HFF-Myc (cell line): ENCODE measurements at regions not wholly inside any gene's neighbourhood (a gene's known extent, or its start where the extent isn't known, plus 50 kb on each side); places are given as distances from the start of the nearest gene placed in this dataset.
"Not testable (repeated sequence)": the region's sequence is repeated elsewhere in the genome, so short reads cannot be mapped to it uniquely, and the experiment has no call there.

Source experiments
- DNase-seq: peaks from one replicate; pipeline ENCODE4 v3.0.0-alpha.2; 2011; ENCODE audit warnings: low read depth; ENCODE audit errors: extremely low read depth
- H3K4me3 ChIP-seq: replicated peaks from 2 replicates; pipeline ENCODE4 v1.5.1; 2011; ENCODE audit warnings: low read depth, mild to moderate bottlenecking, control low read depth, low read length
- CTCF ChIP-seq: IDR thresholded peaks from 2 replicates; pipeline ENCODE4 v1.5.1; 2012; ENCODE audit warnings: mild to moderate bottlenecking, low read depth, low read length, control low read depth; ENCODE audit errors: missing control alignments

- no peak for TF ChIP-seq CTCF
- H3K4me3 ChIP-seq: no peak overlapping the region
- DNase-seq: no peak
Measured at GRCh38 chr6:81120280-81120679, 632.2 kb downstream of the TENT5A start.

GRCh38 chr6:81105998-81106397 lies 646.5 kb downstream of the TENT5A start:
- DNase-seq: no peak
- no peak overlapping the region for H3K4me3 ChIP-seq
- TF ChIP-seq CTCF: no peak

GRCh38 chr6:81098109-81098814 lies 654.2 kb downstream of the TENT5A start:
- no peak overlapping the region for H3K4me3 ChIP-seq
- no peak for DNase-seq
- TF ChIP-seq CTCF: no peak

- not testable (repeated sequence) for H3K4me3 ChIP-seq, DNase-seq
Measured at GRCh38 chr6:81096464-81096863, 656.0 kb downstream of the TENT5A start.

- H3K4me3 ChIP-seq: no peak overlapping the region
Measured at GRCh38 chr6:81093051-81093450, 659.4 kb downstream of the TENT5A start.

GRCh38 chr6:81088145-81088544 lies 664.3 kb downstream of the TENT5A start:
- H3K4me3 ChIP-seq: no peak overlapping the region
- TF ChIP-seq CTCF: no peak
- no peak for DNase-seq

More at GRCh38 chr6:81093051-81093450, 659.4 kb downstream of the TENT5A start:
- no peak for DNase-seq
- no peak for TF ChIP-seq CTCF

GRCh38 chr6:81086991-81087390 lies 665.5 kb downstream of the TENT5A start:
- no peak overlapping the region for H3K4me3 ChIP-seq
- no peak for DNase-seq
- no peak for TF ChIP-seq CTCF
